MV-4-11 (cell line): ENCODE measurements at regions not wholly inside any gene's neighbourhood (a gene's known extent, or its start where the extent isn't known, plus 50 kb on each side); places are given as distances from the start of the nearest gene placed in this dataset.

Experiments
- DNase-seq: peaks from one replicate; lab custom pipeline; 2025; lab: John Stamatoyannopoulos, UW

GRCh38 chr12:102596031-102596430 lies 115.7 kb upstream of the IGF1 start:
- no peak for DNase-seq

- DNase-seq: no peak
Measured at GRCh38 chr12:102595315-102595714, 115.0 kb upstream of the IGF1 start.

- no peak for DNase-seq
Measured at GRCh38 chr12:102593134-102593533, 112.8 kb upstream of the IGF1 start.

GRCh38 chr12:102592134-102592533 lies 111.8 kb upstream of the IGF1 start:
- DNase-seq: no peak

- DNase-seq: no peak
Measured at GRCh38 chr12:102573237-102573636, 92.9 kb upstream of the IGF1 start.

- no peak for DNase-seq
Measured at GRCh38 chr12:102571889-102572288, 91.5 kb upstream of the IGF1 start.

- no peak for DNase-seq
Measured at GRCh38 chr12:102570256-102570655, 89.9 kb upstream of the IGF1 start.

- DNase-seq: no peak
Measured at GRCh38 chr12:102569803-102570202, 89.4 kb upstream of the IGF1 start.

GRCh38 chr12:102568276-102568675 lies 87.9 kb upstream of the IGF1 start:
- DNase-seq: no peak

- DNase-seq: no peak
Measured at GRCh38 chr12:102567031-102567985, 86.9 kb upstream of the IGF1 start.

GRCh38 chr12:102565555-102565954 lies 85.2 kb upstream of the IGF1 start:
- no peak for DNase-seq

GRCh38 chr12:102564026-102564425 lies 83.7 kb upstream of the IGF1 start:
- DNase-seq: no peak

- no peak for DNase-seq
Measured at GRCh38 chr12:102562836-102563425, 82.6 kb upstream of the IGF1 start.

GRCh38 chr12:102551186-102551585 lies 70.8 kb upstream of the IGF1 start:
- peak; percentile 45 for DNase-seq

GRCh38 chr12:102549691-102550090 lies 69.3 kb upstream of the IGF1 start:
- DNase-seq: no peak

GRCh38 chr12:102548543-102548942 lies 68.2 kb upstream of the IGF1 start:
- DNase-seq: peak; percentile 50

GRCh38 chr12:102543494-102544485 lies 63.4 kb upstream of the IGF1 start:
- DNase-seq: no peak

GRCh38 chr12:102542816-102543440 lies 62.6 kb upstream of the IGF1 start:
- no peak for DNase-seq

GRCh38 chr12:102540815-102541385 lies 60.5 kb upstream of the IGF1 start:
- no peak for DNase-seq

GRCh38 chr12:102539651-102540553 lies 59.5 kb upstream of the IGF1 start:
- DNase-seq: no peak
